ENCODE measurements at regions not wholly inside any gene's neighbourhood (a gene's known extent, or its start where the extent isn't known, plus 50 kb on each side); places are given as distances from the start of the nearest gene placed in this dataset.

GRCh38 chr7:132004529-132004928, 448.1 kb upstream of the PODXL start:
- Histone ChIP-seq H3K27ac (ENCODE audit: low read depth, low read length) (no peak overlapping the region), H3K27me3 (ENCODE audit: insufficient read depth, low read length) (peaks cover 4% of the 10 kb centered on the region), H3K79me2 (ENCODE audit: insufficient read depth, low read length) (no peaks in the 10 kb centered on the region), H3K9me3 (ENCODE audit: insufficient read depth, low read depth, low read length) (peaks cover 3% of the 10 kb centered on the region), H3K36me3 (ENCODE audit: insufficient read depth, low read length) (no peaks in the 10 kb centered on the region), H3K9ac (ENCODE audit: low read length) (no peak overlapping the region), H3K4me2 (ENCODE audit: low read length) (no peak overlapping the region), H2AFZ (ENCODE audit: low read depth, low read length) (peak overlapping the region; percentile 9), H4K20me1 (ENCODE audit: insufficient read depth, low read length) (no peaks in the 10 kb centered on the region), H3K4me3 (ENCODE audit: insufficient read depth, low read depth, low read length) (no peak overlapping the region), H3K4me1 (ENCODE audit: insufficient read depth, low read length) (peaks cover 2% of the 10 kb centered on the region)
- TF ChIP-seq CTCF (IDR thresholded peaks at IDR 0.05; ENCODE audit: insufficient read depth, low read depth, low read length) (no peak), EZH2 (IDR thresholded peaks at IDR 0.05; ENCODE audit: insufficient read depth, low read length) (no peak)
- Mint-ChIP-seq H3K4me3 (ENCODE audit: unreplicated experiment) (no peak overlapping the region), H3K9me3 (ENCODE audit: unreplicated experiment) (peaks cover 5% of the 10 kb centered on the region), H3K36me3 (ENCODE audit: low read depth, unreplicated experiment) (no peaks in the 10 kb centered on the region), H3K4me1 (ENCODE audit: low read depth, unreplicated experiment) (no peaks in the 10 kb centered on the region), H3K27ac (ENCODE audit: unreplicated experiment) (no peak overlapping the region), H3K27me3 (ENCODE audit: low read depth, unreplicated experiment) (peaks cover 8% of the 10 kb centered on the region)
- FAIRE-seq, result no peak
- DNase-seq (ENCODE audit: low read depth), result peak; percentile 34

- H3K36me3 Mint-ChIP-seq (ENCODE audit: low read depth, unreplicated experiment), result no peaks in the 10 kb centered on the region
- no peak overlapping the region for H2AFZ ChIP-seq (ENCODE audit: low read depth, low read length)
- H3K4me3 ChIP-seq (ENCODE audit: insufficient read depth, low read depth, low read length), result no peak overlapping the region
- no peaks in the 10 kb centered on the region for H3K79me2 ChIP-seq (ENCODE audit: insufficient read depth, low read length)
- TF ChIP-seq EZH2 (IDR thresholded peaks at IDR 0.05; ENCODE audit: insufficient read depth, low read length), result no peak
- H3K27me3 ChIP-seq (ENCODE audit: insufficient read depth, low read length), result peaks cover 4% of the 10 kb centered on the region
- no peak overlapping the region for H3K27ac ChIP-seq (ENCODE audit: low read depth, low read length)
- H3K4me3 Mint-ChIP-seq (ENCODE audit: unreplicated experiment), result no peak overlapping the region
- no peaks in the 10 kb centered on the region for H3K9me3 ChIP-seq (ENCODE audit: insufficient read depth, low read depth, low read length)
- no peak overlapping the region for H3K9ac ChIP-seq (ENCODE audit: low read length)
- FAIRE-seq (no peak), DNase-seq (ENCODE audit: low read depth) (no peak)
- peaks cover 2% of the 10 kb centered on the region for H3K4me1 ChIP-seq (ENCODE audit: insufficient read depth, low read length)
- H3K27me3 Mint-ChIP-seq (ENCODE audit: low read depth, unreplicated experiment), result peaks cover 8% of the 10 kb centered on the region
- no peaks in the 10 kb centered on the region for H4K20me1 ChIP-seq (ENCODE audit: insufficient read depth, low read length)
- H3K27ac Mint-ChIP-seq (ENCODE audit: unreplicated experiment), result no peak overlapping the region
- no peaks in the 10 kb centered on the region for H3K36me3 ChIP-seq (ENCODE audit: insufficient read depth, low read length)
- H3K4me2 ChIP-seq (ENCODE audit: low read length), result no peak overlapping the region
- no peaks in the 10 kb centered on the region for H3K4me1 Mint-ChIP-seq (ENCODE audit: low read depth, unreplicated experiment)
- H3K9me3 Mint-ChIP-seq (ENCODE audit: unreplicated experiment), result no peaks in the 10 kb centered on the region
Observed at GRCh38 chr7:132002343-132002968, 446.0 kb upstream of the PODXL start.

- peaks cover 8% of the 10 kb centered on the region for H3K27me3 Mint-ChIP-seq (ENCODE audit: low read depth, unreplicated experiment)
- H3K4me2 ChIP-seq (ENCODE audit: low read length), result no peak overlapping the region
Observed at GRCh38 chr7:132001146-132001545, 444.7 kb upstream of the PODXL start.

More at GRCh38 chr7:132001146-132001545, 444.7 kb upstream of the PODXL start:
- Mint-ChIP-seq H3K4me1 (ENCODE audit: low read depth, unreplicated experiment) (no peaks in the 10 kb centered on the region), H3K4me3 (ENCODE audit: unreplicated experiment) (no peak overlapping the region), H3K27ac (ENCODE audit: unreplicated experiment) (no peak overlapping the region), H3K36me3 (ENCODE audit: low read depth, unreplicated experiment) (no peaks in the 10 kb centered on the region), H3K9me3 (ENCODE audit: unreplicated experiment) (no peaks in the 10 kb centered on the region)
- Histone ChIP-seq H4K20me1 (ENCODE audit: insufficient read depth, low read length) (no peaks in the 10 kb centered on the region), H3K4me1 (ENCODE audit: insufficient read depth, low read length) (peaks cover 2% of the 10 kb centered on the region), H3K4me3 (ENCODE audit: insufficient read depth, low read depth, low read length) (no peak overlapping the region), H3K9me3 (ENCODE audit: insufficient read depth, low read depth, low read length) (no peaks in the 10 kb centered on the region), H3K36me3 (ENCODE audit: insufficient read depth, low read length) (no peaks in the 10 kb centered on the region), H3K79me2 (ENCODE audit: insufficient read depth, low read length) (no peaks in the 10 kb centered on the region), H3K27ac (ENCODE audit: low read depth, low read length) (no peak overlapping the region), H2AFZ (ENCODE audit: low read depth, low read length) (no peak overlapping the region), H3K27me3 (ENCODE audit: insufficient read depth, low read length) (peaks cover 8% of the 10 kb centered on the region), H3K9ac (ENCODE audit: low read length) (no peak overlapping the region)
- no peak for TF ChIP-seq CTCF (IDR thresholded peaks at IDR 0.05; ENCODE audit: insufficient read depth, low read depth, low read length)
- no peak for FAIRE-seq
- no peak for DNase-seq (ENCODE audit: low read depth)

Measured in astrocyte (in vitro differentiated cells and primary cell).